Ectodermal cell (in vitro differentiated cells): ENCODE measurements at regions not wholly inside any gene's neighbourhood (a gene's known extent, or its start where the extent isn't known, plus 50 kb on each side); places are given as distances from the start of the nearest gene placed in this dataset.

ENCODE experiments used
- H3K27ac ChIP-seq: 2 replicates; pipeline ENCODE4 v1.7.0; 2013; ENCODE audit warnings: mild to moderate bottlenecking, low read depth, low read length; ENCODE audit not compliant: insufficient read depth, poor library complexity, severe bottlenecking
- H3K27me3 ChIP-seq: 2 replicates; pipeline ENCODE4 v1.7.0; 2013; ENCODE audit warnings: mild to moderate bottlenecking, low read length; ENCODE audit not compliant: insufficient read depth, control insufficient read depth, poor library complexity, severe bottlenecking
- H3K36me3 ChIP-seq: one replicate; pipeline ENCODE4 v1.7.0; 2013; ENCODE audit warnings: low read length; ENCODE audit not compliant: control insufficient read depth, insufficient read depth
- H3K4me1 ChIP-seq: one replicate; pipeline ENCODE4 v1.7.0; 2013; ENCODE audit warnings: low read length; ENCODE audit not compliant: control insufficient read depth, insufficient read depth
- H3K4me3 ChIP-seq: 2 replicates; pipeline ENCODE4 v1.7.0; 2013; ENCODE audit warnings: low read depth, low read length, control low read depth; ENCODE audit not compliant: insufficient read depth
- H3K9me3 ChIP-seq: 2 replicates; pipeline ENCODE4 v1.7.0; 2013; ENCODE audit warnings: mild to moderate bottlenecking, low read length, moderate library complexity; ENCODE audit not compliant: control insufficient read depth
- WGBS, 2 experiments: methylation state at CpG; one replicate each; pipeline ENCODE4 v1.1.7; 2013; ENCODE audit warnings: missing lambda C conversion rate in 2 of 2; 5-methylcytosine and 5-hydroxymethylcytosine counted together

DNA sequence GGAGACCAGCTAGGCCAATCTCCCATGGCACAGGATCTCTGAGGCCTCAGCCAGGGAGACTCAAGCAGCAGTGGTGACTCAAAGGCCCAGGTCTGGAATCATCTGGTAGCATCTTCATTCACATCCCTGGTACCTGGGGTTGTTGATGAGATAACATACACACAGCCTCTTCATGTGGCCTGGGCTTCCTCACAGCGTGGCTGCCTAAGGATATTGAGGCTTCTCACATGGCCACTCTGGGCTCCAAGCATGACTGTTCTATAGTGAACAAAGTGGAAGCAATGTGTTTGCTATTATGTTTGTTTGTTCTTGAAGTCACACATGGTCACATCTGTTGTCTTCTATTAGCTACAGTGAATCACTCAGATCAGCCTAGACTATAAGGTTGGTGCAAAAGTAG lies 584.1 kb downstream of the VRK1 start:
- Histone ChIP-seq H3K9me3 (no peaks in the 10 kb centered on the region), H3K27me3 (no peaks in the 10 kb centered on the region), H3K36me3 (no peaks in the 10 kb centered on the region), H3K4me3 (no peak overlapping the region), H3K27ac (no peak overlapping the region), H3K4me1 (peaks cover 10% of the 10 kb centered on the region)
- WGBS, 2 experiments = 85 to 93% methylated on average over 1 of the region's 1 CpG

DNA sequence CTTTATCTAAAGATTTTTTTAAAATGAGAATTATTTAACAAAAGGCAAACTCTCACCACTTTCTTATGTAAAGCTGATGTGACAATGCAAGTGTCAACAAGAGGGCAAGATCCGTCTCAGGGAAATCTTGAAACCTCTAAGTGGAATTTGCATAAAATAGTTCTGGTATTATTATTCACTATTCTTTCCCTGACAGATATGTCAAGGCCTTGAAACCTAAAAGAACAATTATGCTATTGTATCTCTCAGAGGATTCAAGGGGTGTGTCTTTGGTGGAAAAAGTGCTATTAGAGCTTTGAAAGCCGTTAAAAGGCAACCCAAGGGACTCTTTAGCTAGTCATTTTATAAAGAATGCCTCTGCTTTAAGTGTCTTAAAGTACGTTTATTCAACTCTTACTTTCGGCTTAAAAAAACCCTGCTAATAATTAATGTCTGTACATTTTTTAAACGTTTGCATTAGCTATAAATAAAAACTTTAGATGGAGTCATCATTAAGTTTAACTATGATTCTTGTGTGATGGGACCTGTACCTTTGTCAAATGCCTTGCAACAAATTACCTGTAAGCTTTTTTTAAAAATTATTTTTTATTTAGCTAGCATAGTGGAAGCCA lies 585.5 kb downstream of the VRK1 start:
- WGBS, 2 experiments = 22 to 23% methylated on average over 1 to 3 of the region's 5 CpGs
- H3K36me3 ChIP-seq = no peaks in the 10 kb centered on the region
- H3K27ac ChIP-seq = no peak overlapping the region
- peaks cover 10% of the 10 kb centered on the region for H3K4me1 ChIP-seq
- H3K4me3 ChIP-seq = no peak overlapping the region
- H3K9me3 ChIP-seq = no peaks in the 10 kb centered on the region
- H3K27me3 ChIP-seq = no peaks in the 10 kb centered on the region

DNA sequence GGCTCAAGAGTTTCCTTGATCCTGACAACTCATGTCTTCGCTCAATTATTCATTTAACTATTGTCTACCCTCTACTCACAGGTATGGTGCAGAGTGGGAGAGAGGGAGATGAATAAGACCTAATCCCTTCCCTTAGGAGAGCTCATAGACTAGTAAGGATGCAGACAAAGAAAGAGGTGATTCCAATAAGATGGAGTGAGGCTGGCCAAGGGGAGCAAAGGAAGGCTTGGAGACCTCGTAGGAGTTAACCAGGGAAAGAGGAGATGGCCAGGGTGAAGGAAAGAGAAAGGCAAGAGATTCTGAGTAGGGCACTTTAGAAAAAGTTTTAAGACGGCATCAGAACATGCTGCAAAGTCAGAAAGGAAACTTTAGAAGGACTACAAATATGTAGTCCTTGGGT lies 588.5 kb downstream of the VRK1 start:
- Histone ChIP-seq H3K4me1 (no peaks in the 10 kb centered on the region), H3K4me3 (no peak overlapping the region), H3K9me3 (no peaks in the 10 kb centered on the region), H3K36me3 (no peaks in the 10 kb centered on the region), H3K27me3 (no peaks in the 10 kb centered on the region), H3K27ac (no peak overlapping the region)
- 96 to 97% methylated on average over 2 to 3 of the region's 3 CpGs for WGBS, 2 experiments

DNA sequence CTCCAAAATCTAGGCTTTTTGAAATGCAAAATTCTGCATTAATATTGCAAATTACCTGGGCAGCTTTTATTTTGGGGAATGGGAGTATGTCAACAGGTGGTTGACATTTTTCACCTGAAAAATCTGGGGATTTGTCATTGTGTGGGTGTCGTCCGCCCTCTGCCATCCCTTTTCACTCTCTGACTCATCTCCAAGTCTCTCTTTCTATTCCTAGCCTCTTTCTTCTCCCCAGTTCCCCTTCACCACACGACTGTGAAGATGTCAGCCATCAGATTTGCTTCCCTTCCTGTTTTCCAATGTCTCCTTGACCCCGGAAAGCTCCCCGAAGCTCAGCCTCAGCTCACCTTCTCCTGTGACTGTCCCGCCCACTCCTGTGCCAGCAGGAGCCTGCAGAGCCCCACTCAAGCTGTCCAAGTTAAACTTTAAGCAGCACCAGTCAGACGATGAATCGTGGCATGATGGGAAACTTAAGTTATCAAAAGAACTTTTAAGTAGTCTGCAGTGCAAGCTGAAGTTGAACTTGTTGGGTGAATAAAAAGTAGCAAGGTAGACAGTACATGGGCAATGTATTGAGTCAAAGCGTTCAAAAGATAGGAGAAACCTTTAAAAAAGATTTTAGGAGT lies 590.2 kb downstream of the VRK1 start:
- Histone ChIP-seq H3K4me1 (no peaks in the 10 kb centered on the region), H3K4me3 (no peak overlapping the region), H3K27me3 (no peaks in the 10 kb centered on the region), H3K9me3 (no peaks in the 10 kb centered on the region), H3K27ac (no peak overlapping the region), H3K36me3 (no peaks in the 10 kb centered on the region)
- 67 to 72% methylated on average over 9 of the region's 9 CpGs for WGBS, 2 experiments

DNA sequence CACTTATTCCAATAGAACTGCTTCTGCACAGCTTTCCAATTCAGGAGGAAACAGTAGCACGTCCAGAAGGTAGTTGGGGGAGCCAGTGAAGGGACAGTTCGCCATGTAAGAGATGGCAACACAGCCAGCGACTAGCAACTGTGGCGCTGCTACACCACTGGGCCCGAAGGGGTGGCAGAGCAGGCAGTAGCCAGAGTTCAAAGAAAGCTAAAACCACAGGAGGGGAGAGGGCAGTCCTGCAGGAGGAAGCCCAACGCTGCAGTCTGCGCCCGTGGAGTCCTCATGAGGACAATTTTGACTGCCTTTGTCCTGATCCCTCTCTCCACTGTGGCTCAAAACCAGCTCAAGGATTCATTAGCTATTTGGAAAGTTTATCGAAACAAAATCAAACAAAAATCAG lies 591.2 kb downstream of the VRK1 start:
- Histone ChIP-seq H3K4me1 (no peaks in the 10 kb centered on the region), H3K36me3 (no peaks in the 10 kb centered on the region), H3K9me3 (no peaks in the 10 kb centered on the region), H3K27me3 (no peaks in the 10 kb centered on the region), H3K27ac (no peak overlapping the region), H3K4me3 (no peak overlapping the region)
- 54 to 58% methylated on average over 9 of the region's 9 CpGs for WGBS, 2 experiments

DNA sequence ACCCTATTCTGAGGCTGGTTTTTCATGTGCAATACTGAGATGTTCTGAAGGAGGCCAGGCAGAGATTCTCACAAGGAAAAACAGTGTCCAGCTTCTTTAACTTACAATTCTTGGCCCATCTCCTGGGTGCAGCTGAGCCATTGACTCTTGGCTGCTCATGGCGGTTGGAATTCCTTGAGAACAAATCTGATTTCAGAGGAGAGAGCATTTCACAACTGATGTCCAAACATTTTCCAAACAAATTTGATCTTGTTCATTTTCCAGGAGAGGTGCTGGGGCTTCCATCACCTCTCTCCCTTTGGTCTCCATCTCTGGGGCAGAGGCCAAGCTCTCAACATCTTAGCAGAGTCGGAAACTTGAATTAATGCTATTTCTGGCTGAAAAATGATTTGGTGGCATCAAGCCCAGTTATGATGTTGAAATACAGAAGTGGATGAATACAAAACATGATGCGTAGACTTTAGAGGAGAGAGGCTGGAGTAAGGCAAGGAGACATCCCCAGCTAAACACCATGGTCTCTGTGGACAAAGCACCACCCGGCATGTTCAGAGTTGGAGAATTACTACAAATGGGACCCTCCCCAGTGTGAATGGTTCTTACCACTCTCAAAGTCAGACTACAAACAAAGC lies 593.0 kb downstream of the VRK1 start:
- H3K9me3 ChIP-seq = no peaks in the 10 kb centered on the region
- no peaks in the 10 kb centered on the region for H3K36me3 ChIP-seq
- H3K27ac ChIP-seq = no peak overlapping the region
- no peaks in the 10 kb centered on the region for H3K4me1 ChIP-seq
- H3K27me3 ChIP-seq = no peaks in the 10 kb centered on the region
- no peak overlapping the region for H3K4me3 ChIP-seq
- WGBS, 2 experiments = 97 to 99% methylated on average over 4 of the region's 4 CpGs

DNA sequence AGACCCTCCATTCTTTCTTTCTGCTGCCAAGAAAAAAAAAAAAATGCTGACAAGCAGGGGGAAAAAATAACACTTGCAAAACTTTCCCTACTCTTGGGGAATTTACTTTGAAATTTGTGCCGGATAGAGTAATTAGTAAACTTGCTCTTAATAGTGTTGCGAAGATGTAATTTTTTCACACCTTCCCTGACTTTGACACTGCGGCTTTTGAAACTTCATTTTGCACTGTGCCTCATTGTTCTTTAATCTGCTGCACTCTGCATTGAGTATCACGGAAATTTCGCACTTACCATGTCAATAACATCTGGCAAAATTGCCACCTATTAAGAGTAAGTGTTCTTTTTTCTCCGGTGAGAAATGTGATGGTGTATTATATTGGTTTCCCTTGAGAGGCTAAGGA lies 596.1 kb downstream of the VRK1 start:
- no peaks in the 10 kb centered on the region for H3K4me1 ChIP-seq
- no peaks in the 10 kb centered on the region for H3K36me3 ChIP-seq
- no peak overlapping the region for H3K4me3 ChIP-seq
- no peak overlapping the region for H3K27ac ChIP-seq
- no peaks in the 10 kb centered on the region for H3K27me3 ChIP-seq
- WGBS, 2 experiments = 86 to 93% methylated on average over 6 of the region's 6 CpGs
- no peaks in the 10 kb centered on the region for H3K9me3 ChIP-seq

DNA sequence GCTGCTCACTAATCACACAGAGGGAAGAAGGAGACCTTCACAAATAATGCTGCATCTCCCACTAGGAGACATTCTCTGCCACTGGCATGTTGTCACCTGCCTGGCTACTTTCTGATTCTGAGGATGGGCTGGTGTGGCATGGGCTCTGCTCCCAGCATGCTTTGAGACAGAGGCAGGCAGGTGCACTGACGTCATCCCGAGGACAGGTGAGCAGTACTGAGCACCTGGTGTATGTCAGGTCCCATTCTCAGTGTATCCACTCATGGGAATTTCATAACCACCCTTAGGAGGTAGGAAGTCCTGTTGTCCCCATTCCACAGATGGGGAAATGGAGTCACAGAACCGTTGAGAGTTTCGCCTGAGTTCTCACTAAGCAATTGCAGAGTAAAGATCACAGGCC lies 597.9 kb downstream of the VRK1 start:
- no peaks in the 10 kb centered on the region for H3K9me3 ChIP-seq
- 96% methylated on average over 4 of the region's 4 CpGs for WGBS, 2 experiments
- no peak overlapping the region for H3K27ac ChIP-seq
- H3K4me3 ChIP-seq = no peak overlapping the region
- no peaks in the 10 kb centered on the region for H3K36me3 ChIP-seq
- no peaks in the 10 kb centered on the region for H3K27me3 ChIP-seq
- no peaks in the 10 kb centered on the region for H3K4me1 ChIP-seq

DNA sequence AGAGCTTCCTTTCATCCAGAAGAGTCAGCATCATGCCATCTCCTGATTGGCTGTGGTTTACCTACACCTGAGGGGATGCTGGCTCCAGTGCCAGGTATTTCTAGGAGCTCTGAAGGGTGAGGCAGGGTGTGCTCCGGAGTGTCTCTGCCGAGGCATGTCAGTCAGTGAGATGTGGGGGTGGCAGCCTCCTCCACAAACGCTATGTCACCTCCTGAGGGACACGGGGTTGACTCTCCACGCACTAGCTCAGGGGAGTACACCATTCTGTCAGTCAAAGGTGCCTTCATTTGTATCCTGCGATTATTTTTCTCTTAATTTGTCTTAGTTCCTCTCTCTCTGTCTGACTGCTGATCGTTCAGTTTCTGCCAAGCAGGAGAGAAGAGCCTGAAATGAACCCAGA lies 604.5 kb downstream of the VRK1 start:
- H3K36me3 ChIP-seq = no peaks in the 10 kb centered on the region
- H3K27ac ChIP-seq = no peak overlapping the region
- WGBS, 2 experiments = 91 to 92% methylated on average over 7 of the region's 7 CpGs
- H3K4me3 ChIP-seq = no peak overlapping the region
- H3K9me3 ChIP-seq = no peaks in the 10 kb centered on the region
- H3K4me1 ChIP-seq = no peaks in the 10 kb centered on the region
- H3K27me3 ChIP-seq = no peaks in the 10 kb centered on the region

DNA sequence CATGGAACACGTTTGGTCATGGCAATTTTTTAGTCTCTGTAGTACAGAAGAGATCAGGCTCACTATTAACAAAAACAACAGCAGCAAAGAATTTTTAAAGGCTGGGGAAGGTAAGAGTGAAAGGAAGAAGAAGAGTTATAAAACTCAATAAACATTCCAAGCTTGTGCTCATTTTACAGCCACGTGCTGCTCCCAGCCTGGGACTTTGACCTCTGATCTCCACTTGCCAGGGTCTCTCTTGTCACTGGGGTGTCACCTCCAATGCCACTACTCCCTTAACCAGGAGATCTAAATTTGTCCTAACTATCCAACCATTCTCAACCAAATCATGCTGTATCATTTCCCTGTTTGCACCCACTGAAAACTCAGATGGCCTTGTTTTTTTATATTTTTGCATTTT lies 605.1 kb downstream of the VRK1 start:
- 83 to 86% methylated on average over 2 of the region's 2 CpGs for WGBS, 2 experiments
- Histone ChIP-seq H3K27me3 (no peaks in the 10 kb centered on the region), H3K4me3 (no peak overlapping the region), H3K9me3 (no peaks in the 10 kb centered on the region), H3K4me1 (no peaks in the 10 kb centered on the region), H3K36me3 (no peaks in the 10 kb centered on the region), H3K27ac (no peak overlapping the region)
